Astrocyte of the spinal cord (primary cell): ENCODE measurements at regions not wholly inside any gene's neighbourhood (a gene's known extent, or its start where the extent isn't known, plus 50 kb on each side); places are given as distances from the start of the nearest gene placed in this dataset.
A peak's percentile ranks its signal among the peaks of the same experiment; 100 is the strongest.

Experiments
- DNase-seq: peaks from one replicate; pipeline ENCODE4 v3.0.0; 2011; ENCODE audit warnings: low read depth, low spot score
- H3K4me3 ChIP-seq: 2 replicates; pipeline ENCODE4 v1.5.1; 2011; ENCODE audit warnings: low read depth, mild to moderate bottlenecking, low read length, moderate library complexity
- CTCF ChIP-seq: IDR thresholded peaks from 2 replicates; pipeline ENCODE4 v1.5.1; 2012; ENCODE audit warnings: low read depth, mild to moderate bottlenecking, low read length, inconsistent platforms
- in situ Hi-C: cut with HindIII; loops from 2 replicates; pipeline ENCODE4 v1.10.0; 2017; ENCODE audit warnings: low sequenced_read_pairs

GRCh38 chr5:96329886-96330529 is 103.0 kb downstream of the PCSK1 start:
- no peak for DNase-seq
- TF ChIP-seq CTCF, result no peak
- H3K4me3 ChIP-seq, result no peak overlapping the region
- in situ Hi-C loops, result loop anchor here (25.0 kb wide), 2 partner anchors 368 to 668 kb away; partner anchors contain the start of gene ELL2

GRCh38 chr5:96329289-96329688 is 103.8 kb downstream of the PCSK1 start:
- in situ Hi-C loops, result loop anchor here (25.0 kb wide), 2 partner anchors 367 to 667 kb away; partner anchors contain the start of gene ELL2
- no peak for DNase-seq

GRCh38 chr5:96327722-96328121 is 105.3 kb downstream of the PCSK1 start:
- in situ Hi-C loops, result loop anchor here (25.0 kb wide), 2 partner anchors 365 to 665 kb away; partner anchors contain the start of gene ELL2
- H3K4me3 ChIP-seq, result no peak overlapping the region
- DNase-seq, result no peak
- no peak for TF ChIP-seq CTCF

More at GRCh38 chr5:96329289-96329688, 103.8 kb downstream of the PCSK1 start:
- no peak overlapping the region for H3K4me3 ChIP-seq
- TF ChIP-seq CTCF, result no peak

GRCh38 chr5:96326902-96327301 is 106.1 kb downstream of the PCSK1 start:
- no peak for TF ChIP-seq CTCF
- H3K4me3 ChIP-seq, result no peak overlapping the region
- in situ Hi-C loops, result loop anchor here (25.0 kb wide), 2 partner anchors 365 to 665 kb away; partner anchors contain the start of gene ELL2
- DNase-seq, result no peak

GRCh38 chr5:96324708-96325107 is 108.3 kb downstream of the PCSK1 start:
- H3K4me3 ChIP-seq, result no peak overlapping the region
- TF ChIP-seq CTCF, result no peak
- peak; percentile 89 for DNase-seq
- in situ Hi-C loops, result loop anchor here (25.0 kb wide), 2 partner anchors 362 to 662 kb away; partner anchors contain the start of gene ELL2

- in situ Hi-C loops, result no loop called here
- no peak overlapping the region for H3K4me3 ChIP-seq
- no peak for TF ChIP-seq CTCF
- no peak for DNase-seq
Observed at GRCh38 chr5:96322865-96323264, 110.2 kb downstream of the PCSK1 start.
